VCaP (cell line): ENCODE measurements at regions not wholly inside any gene's neighbourhood (a gene's known extent, or its start where the extent isn't known, plus 50 kb on each side); places are given as distances from the start of the nearest gene placed in this dataset.

ENCODE experiments used
- H3K27ac ChIP-seq: fragments of 450-650 bp; 2 replicates; pipeline ENCODE4 v1.5.1; 2017
- TF ChIP-seq, protein P1 (sequence below): fragments of 450-650 bp; conservative IDR thresholded peaks from 2 replicates; pipeline ENCODE4 v1.5.1; 2017; ENCODE audit warnings: mild to moderate bottlenecking, moderate library complexity

DNA sequence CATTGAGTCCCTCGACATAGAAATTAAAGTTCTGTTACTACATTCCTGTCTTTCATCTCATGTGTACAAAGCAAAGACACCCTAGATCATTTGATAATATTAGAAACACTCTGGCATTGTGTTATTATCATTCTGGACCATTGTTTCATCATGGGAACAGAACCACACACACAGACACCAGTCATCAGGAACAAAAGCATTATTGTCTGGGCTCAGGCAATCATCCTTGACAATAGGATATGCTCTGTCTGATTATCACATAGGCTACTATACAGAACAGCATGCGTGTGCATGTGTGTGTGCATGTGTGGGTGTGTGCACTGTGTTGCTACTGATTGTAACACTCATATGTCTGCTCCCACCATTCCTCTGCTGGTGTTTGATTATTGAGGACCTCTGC is 242.5 kb downstream of the SH3BP4 start:
- TF ChIP-seq, protein P1, sequence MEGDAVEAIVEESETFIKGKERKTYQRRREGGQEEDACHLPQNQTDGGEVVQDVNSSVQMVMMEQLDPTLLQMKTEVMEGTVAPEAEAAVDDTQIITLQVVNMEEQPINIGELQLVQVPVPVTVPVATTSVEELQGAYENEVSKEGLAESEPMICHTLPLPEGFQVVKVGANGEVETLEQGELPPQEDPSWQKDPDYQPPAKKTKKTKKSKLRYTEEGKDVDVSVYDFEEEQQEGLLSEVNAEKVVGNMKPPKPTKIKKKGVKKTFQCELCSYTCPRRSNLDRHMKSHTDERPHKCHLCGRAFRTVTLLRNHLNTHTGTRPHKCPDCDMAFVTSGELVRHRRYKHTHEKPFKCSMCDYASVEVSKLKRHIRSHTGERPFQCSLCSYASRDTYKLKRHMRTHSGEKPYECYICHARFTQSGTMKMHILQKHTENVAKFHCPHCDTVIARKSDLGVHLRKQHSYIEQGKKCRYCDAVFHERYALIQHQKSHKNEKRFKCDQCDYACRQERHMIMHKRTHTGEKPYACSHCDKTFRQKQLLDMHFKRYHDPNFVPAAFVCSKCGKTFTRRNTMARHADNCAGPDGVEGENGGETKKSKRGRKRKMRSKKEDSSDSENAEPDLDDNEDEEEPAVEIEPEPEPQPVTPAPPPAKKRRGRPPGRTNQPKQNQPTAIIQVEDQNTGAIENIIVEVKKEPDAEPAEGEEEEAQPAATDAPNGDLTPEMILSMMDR = no peak

DNA sequence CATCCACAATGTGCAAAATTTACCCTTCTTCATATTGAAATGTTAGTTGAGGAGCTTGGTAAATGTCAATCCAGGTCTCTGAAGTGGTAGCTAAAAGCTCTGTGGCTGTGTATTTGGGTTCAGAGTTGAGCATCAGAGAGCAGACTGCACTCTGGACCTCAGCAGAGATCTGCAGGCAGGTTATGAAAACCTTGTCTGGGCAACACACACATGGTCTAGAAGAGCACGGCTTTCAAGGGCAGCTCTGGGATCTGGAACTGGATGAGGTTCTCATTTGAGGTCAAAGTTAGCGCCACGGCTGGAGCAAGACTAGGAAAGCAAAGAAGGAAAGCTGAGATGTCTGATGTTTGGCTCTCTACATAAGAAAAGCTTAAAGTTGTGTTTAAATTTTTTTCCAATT is 243.0 kb downstream of the SH3BP4 start:
- TF ChIP-seq, protein P1 = no peak
- H3K27ac ChIP-seq = no peak overlapping the region

More for the DNA sequence above, 242.5 kb downstream of the SH3BP4 start:
- no peak overlapping the region for H3K27ac ChIP-seq

DNA sequence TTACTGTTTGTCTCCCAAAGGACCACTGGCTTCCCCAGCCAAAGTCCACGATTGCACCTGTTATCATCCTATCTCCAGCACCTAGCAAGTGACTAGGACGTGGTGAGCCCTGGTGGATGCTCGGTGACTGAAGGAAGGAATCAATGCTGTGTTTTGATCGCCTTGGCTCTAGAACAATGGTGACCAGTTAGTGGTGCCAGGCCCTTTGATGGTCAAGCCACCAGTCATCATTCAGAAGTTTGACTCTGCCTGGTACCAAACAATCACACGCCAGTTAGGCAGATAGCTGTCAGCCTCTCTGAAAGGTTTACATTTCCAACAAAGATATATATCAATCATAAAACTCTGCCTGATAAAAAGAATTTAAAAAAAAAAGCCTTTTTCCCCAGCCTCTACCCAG is 244.1 kb downstream of the SH3BP4 start:
- TF ChIP-seq, protein P1 = no peak
- H3K27ac ChIP-seq = no peak overlapping the region

DNA sequence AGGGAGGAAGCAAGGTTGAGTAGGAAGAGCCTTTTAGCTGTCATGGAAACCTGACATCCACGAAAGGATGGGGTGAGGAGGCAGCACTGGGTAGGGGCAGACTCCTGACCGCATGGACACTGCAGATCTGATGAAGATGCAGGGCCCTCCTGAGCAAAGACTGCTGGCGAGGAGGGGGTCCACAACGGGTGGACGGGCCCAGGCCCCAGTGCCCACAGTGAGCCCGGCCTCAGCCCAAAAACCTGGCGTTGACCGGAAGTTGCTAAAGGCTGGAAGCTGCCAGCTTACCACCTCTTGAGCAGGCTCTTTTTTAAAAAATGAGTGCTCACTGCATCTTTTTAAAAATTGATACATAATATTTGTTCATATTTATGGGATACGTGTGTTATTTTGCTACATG is 247.3 kb downstream of the SH3BP4 start:
- TF ChIP-seq, protein P1 = no peak
- H3K27ac ChIP-seq = no peak overlapping the region

DNA sequence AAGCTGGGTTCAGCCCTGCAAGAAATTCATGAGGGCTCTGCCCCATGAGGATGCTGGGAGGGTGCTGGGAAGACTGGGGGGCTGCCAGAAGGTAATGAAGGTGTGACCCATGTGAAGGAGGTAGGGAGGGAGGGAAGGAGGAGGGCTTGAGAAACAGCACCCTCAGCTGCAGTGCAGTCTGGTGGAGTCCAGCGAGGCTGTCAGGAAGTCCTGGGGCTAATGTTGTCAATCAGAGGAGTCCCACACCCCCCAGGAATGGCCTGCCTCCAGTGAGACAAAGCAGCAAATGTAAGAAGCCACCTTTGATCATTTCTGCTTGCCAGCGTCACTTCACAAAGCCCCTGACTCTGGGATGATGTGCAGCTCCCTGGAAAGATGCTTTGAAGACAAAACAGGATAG is 248.4 kb downstream of the SH3BP4 start:
- no peak overlapping the region for H3K27ac ChIP-seq
- TF ChIP-seq, protein P1 = no peak

DNA sequence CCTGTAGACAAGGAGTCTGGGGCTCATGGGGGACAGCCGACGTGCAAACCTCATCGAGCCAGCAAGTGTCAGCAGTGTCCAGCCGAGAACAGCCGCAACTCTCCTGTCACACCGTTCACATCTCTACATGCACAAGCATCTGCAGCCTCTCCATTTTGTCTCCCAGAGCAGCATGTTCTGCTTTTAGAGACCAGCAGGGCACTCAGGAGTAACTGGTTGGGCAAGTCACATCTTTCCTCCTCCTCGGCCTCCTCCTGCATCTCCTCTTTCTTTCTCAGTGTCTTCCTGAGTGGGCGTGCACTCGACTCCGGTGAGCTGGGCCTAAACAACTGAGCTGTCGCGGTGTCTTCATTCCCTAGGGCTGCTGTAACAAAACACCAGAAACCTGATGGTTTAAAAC is 249.9 kb downstream of the SH3BP4 start:
- TF ChIP-seq, protein P1 = no peak
- H3K27ac ChIP-seq = no peak overlapping the region

DNA sequence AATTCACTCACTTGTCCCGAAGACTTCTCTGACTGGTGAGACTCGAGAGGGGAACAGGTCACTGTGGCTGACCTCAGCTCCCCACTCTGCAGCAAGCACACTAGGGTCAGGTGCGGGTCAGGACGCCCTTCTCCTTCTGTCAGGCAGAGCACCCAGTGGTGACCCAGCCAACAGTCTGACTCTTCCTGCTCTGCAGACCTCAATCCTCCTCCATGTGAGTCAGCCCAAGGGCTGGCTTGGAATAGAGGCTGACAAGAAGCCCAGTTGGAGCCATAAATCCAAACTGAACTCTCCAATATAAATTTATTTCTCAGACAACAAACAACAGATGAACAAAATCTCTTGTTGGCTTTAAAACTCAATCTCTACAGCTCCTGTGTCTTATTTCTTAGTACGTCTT is 253.1 kb downstream of the SH3BP4 start:
- H3K27ac ChIP-seq = no peak overlapping the region
- TF ChIP-seq, protein P1 = no peak

DNA sequence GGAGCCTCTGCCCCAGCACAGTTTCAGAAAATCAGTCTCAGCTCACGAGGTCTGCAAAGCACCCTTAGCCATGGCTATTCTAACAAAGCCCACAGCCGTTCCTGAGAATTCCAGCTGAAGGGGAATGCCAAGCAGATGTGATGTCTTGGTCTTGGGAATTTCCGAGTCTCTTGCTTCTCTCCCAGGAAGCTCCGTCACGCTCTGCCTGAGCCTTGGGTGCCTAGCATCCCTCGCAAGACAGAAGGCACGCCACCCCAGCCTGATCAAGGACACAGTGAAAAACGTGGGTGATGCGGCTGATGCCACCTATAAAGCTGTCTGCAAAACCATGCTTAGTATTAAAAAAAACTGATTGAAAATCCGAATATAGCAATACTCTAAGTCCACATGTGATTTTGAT is 254.6 kb downstream of the SH3BP4 start:
- no peak overlapping the region for H3K27ac ChIP-seq
- TF ChIP-seq, protein P1 = no peak
